Brain microvascular endothelial cell (primary cell): ENCODE measurements at regions not wholly inside any gene's neighbourhood (a gene's known extent, or its start where the extent isn't known, plus 50 kb on each side); places are given as distances from the start of the nearest gene placed in this dataset.

ENCODE experiments used
- DNase-seq: peaks from one replicate; pipeline ENCODE4 v3.0.0-alpha.2; 2020
- H3K27ac ChIP-seq: fragments of 250-450 bp; sonication (Bioruptor Pico); 2 replicates; pipeline ENCODE4 v1.5.1; 2020; ENCODE audit warnings: mild to moderate bottlenecking, moderate library complexity
- H3K27me3 ChIP-seq: fragments of 250-450 bp; sonication (Bioruptor Pico); replicated peaks from 2 replicates; pipeline ENCODE4 v1.5.1; 2020; ENCODE audit warnings: mild to moderate bottlenecking
- H3K36me3 ChIP-seq: fragments of 250-450 bp; sonication (Bioruptor Pico); replicated peaks from 2 replicates; pipeline ENCODE4 v1.5.1; 2020; ENCODE audit warnings: mild to moderate bottlenecking
- H3K4me3 ChIP-seq: 2 replicates; pipeline ENCODE4 v1.5.1; 2011; ENCODE audit warnings: low read depth, mild to moderate bottlenecking, control low read depth, low read length, moderate library complexity
- in situ Hi-C: cut with HindIII; loops from 2 replicates; pipeline ENCODE4 v1.10.0; 2017; ENCODE audit warnings: low sequenced_read_pairs, low pct_ligation_motif_present
- TF ChIP-seq, protein P1 (sequence below): IDR thresholded peaks from 2 replicates; pipeline ENCODE4 v1.5.1; 2011; ENCODE audit warnings: low read depth, mild to moderate bottlenecking, moderate library complexity, low read length, control low read depth, inconsistent platforms; ENCODE audit errors: missing control alignments

GRCh38 chr16:77131398-77131797, 59.6 kb upstream of the MON1B start:
- Histone ChIP-seq H3K27ac (no peak overlapping the region), H3K36me3 (no peaks in the 10 kb centered on the region), H3K27me3 (no peaks in the 10 kb centered on the region), H3K4me3 (no peak overlapping the region)
- DNase-seq, result no peak
- in situ Hi-C loops, result no loop called here
- TF ChIP-seq, protein P1, sequence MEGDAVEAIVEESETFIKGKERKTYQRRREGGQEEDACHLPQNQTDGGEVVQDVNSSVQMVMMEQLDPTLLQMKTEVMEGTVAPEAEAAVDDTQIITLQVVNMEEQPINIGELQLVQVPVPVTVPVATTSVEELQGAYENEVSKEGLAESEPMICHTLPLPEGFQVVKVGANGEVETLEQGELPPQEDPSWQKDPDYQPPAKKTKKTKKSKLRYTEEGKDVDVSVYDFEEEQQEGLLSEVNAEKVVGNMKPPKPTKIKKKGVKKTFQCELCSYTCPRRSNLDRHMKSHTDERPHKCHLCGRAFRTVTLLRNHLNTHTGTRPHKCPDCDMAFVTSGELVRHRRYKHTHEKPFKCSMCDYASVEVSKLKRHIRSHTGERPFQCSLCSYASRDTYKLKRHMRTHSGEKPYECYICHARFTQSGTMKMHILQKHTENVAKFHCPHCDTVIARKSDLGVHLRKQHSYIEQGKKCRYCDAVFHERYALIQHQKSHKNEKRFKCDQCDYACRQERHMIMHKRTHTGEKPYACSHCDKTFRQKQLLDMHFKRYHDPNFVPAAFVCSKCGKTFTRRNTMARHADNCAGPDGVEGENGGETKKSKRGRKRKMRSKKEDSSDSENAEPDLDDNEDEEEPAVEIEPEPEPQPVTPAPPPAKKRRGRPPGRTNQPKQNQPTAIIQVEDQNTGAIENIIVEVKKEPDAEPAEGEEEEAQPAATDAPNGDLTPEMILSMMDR, result no peak

DNA sequence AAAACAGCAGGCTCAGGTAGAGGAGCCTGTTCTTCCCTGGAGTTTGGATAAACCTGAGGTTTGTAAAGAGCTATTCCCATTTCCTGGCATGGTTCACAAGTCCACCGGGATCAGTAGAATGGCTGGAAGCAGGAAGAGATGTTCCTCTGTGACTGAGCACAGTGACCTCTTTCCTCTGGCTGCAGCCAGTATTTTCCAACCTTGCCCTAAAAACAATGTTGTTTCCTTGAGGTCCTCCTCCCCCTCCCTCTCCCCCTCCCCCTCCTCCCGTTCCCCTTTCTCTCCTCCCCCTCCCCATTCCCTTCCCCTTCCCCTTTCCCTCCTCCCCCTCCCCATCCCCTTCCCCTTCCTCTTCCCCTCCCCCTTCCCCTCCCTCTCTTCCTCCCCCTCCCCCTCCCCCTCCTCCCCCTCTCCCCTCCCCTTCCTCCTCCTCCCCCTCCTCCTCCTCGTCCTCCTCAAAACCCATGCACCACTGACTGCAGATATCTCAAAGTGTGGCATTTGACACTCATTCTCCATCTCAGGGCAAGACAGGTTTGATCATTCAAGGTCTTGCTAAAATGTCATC, 58.9 kb upstream of the MON1B start:
- TF ChIP-seq, protein P1, result no peak

GRCh38 chr16:77133706-77134105, 57.3 kb upstream of the MON1B start:
- Histone ChIP-seq H3K27ac (no peak overlapping the region), H3K4me3 (no peak overlapping the region), H3K27me3 (no peaks in the 10 kb centered on the region), H3K36me3 (no peaks in the 10 kb centered on the region)
- DNase-seq, result no peak
- in situ Hi-C loops, result no loop called here
- TF ChIP-seq, protein P1, result no peak

More for the DNA sequence above, 58.9 kb upstream of the MON1B start:
- no peak overlapping the region for H3K4me3 ChIP-seq
- no peaks in the 10 kb centered on the region for H3K27me3 ChIP-seq
- H3K36me3 ChIP-seq, result no peaks in the 10 kb centered on the region
- in situ Hi-C loops, result no loop called here
- H3K27ac ChIP-seq, result no peak overlapping the region
- DNase-seq, result no peak

DNA sequence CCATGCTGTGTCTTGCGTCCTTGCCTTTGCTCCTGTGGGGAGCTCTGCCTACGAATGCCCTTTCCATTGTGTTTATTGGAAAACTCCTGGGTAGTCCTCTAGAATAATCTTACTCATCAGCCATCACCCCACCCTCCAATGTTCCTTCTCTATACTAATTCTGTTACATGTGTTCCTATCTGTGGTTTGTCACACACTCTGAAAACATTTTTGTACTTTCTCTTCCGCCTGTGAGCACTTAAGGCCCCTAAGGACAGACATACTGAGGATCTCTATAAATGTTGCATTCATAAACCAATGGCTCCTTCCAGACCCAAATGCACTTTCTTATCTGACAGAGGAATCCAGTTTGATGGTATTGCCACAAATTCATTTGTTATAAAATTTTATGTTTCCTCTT, 53.9 kb upstream of the MON1B start:
- H3K36me3 ChIP-seq, result no peaks in the 10 kb centered on the region
- H3K27me3 ChIP-seq, result no peaks in the 10 kb centered on the region
- H3K4me3 ChIP-seq, result no peak overlapping the region
- TF ChIP-seq, protein P1, result no peak
- no peak for DNase-seq
- H3K27ac ChIP-seq, result no peak overlapping the region
- in situ Hi-C loops, result no loop called here
